LHCN-M2 (cell line): ENCODE measurements at regions not wholly inside any gene's neighbourhood (a gene's known extent, or its start where the extent isn't known, plus 50 kb on each side); places are given as distances from the start of the nearest gene placed in this dataset.
"Not testable (repeated sequence)": the region's sequence is repeated elsewhere in the genome, so short reads cannot be mapped to it uniquely, and the experiment has no call there.

ENCODE experiments used
- DNase-seq: peaks from one replicate; pipeline ENCODE4 v3.0.0-alpha.2; 2012; ENCODE audit warnings: low read depth

- no peak for DNase-seq
These were observed 52.2 kb upstream of the PAX3 start for GRCh38 chr2:222351035-222351434.

- no peak for DNase-seq
These were observed 54.2 kb upstream of the PAX3 start for GRCh38 chr2:222352981-222353380.

GRCh38 chr2:222353993-222354392, 55.2 kb upstream of the PAX3 start:
- DNase-seq = no peak

GRCh38 chr2:222355860-222356259, 57.1 kb upstream of the PAX3 start:
- no peak for DNase-seq

- DNase-seq = no peak
These were observed 59.1 kb upstream of the PAX3 start for GRCh38 chr2:222357930-222358329.

GRCh38 chr2:222358876-222359275, 60.1 kb upstream of the PAX3 start:
- peak; percentile 7 for DNase-seq

- DNase-seq = no peak
These were observed 61.3 kb upstream of the PAX3 start for GRCh38 chr2:222360146-222360545.

GRCh38 chr2:222360997-222361396, 62.2 kb upstream of the PAX3 start:
- no peak for DNase-seq

GRCh38 chr2:222361787-222362186, 62.6 kb upstream of the SGPP2 start:
- DNase-seq = no peak

- no peak for DNase-seq
These were observed 62.0 kb upstream of the SGPP2 start for GRCh38 chr2:222362336-222362735.

GRCh38 chr2:222364285-222364895, 60.0 kb upstream of the SGPP2 start:
- DNase-seq = peak; percentile 19

GRCh38 chr2:222368280-222368679, 56.1 kb upstream of the SGPP2 start:
- not testable (repeated sequence) for DNase-seq

- no peak for DNase-seq
These were observed 51.4 kb upstream of the SGPP2 start for GRCh38 chr2:222372993-222373392.
